ENCODE measurements at regions not wholly inside any gene's neighbourhood (a gene's known extent, or its start where the extent isn't known, plus 50 kb on each side); places are given as distances from the start of the nearest gene placed in this dataset.

DNA sequence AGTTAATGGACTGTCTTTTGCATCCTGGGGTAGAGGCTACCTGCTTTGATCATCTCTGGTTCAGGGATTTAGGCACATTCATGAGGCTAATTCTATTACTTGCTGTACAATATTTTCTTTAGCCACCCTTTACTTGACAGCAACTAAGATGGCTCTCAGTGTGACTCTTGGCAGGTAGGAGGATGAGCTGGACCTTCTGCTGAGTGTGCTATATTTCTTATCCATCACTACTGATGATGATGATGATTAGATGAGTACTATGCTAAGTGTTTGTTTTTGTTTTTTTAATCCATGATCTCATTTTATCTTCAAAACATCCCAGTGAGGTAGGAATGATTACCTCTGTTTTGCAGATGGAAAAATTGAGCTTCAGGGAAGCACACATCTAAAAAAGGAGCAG, 152.8 kb upstream of the WSCD2 start:
- no peaks in the 10 kb centered on the region for H3K4me1 Mint-ChIP-seq
- H3K27ac Mint-ChIP-seq: no peak overlapping the region
- no peak for ATAC-seq (ENCODE audit: low read depth)
- peaks cover 3% of the 10 kb centered on the region for H3K9me3 Mint-ChIP-seq
- DNase-seq (ENCODE audit: low spot score in 2 of 2): no peak
- H3K4me3 Mint-ChIP-seq: no peak overlapping the region
- H3K36me3 Mint-ChIP-seq: peaks cover 2% of the 10 kb centered on the region
- H3K27me3 Mint-ChIP-seq: peaks cover 13% of the 10 kb centered on the region

DNA sequence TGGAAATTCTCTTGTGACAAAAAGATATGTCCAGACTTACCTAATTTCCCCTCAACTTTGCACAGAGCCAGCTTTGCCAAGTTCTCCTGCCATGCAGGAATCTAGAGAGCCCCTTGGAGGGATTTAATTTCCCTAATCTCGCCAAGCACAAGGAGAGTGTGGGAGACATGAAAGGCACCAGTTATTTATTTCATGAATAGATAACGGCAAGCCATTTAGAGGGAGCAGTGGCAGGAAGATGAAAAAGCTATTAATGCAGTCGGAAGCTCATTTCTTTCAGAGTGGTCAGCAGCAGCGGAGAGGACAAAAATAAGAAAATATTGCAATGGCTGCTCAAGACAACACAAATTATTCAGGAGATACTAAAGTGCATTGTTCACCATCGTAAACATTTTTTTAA, 150.9 kb upstream of the WSCD2 start:
- Mint-ChIP-seq H3K27ac (no peak overlapping the region), H3K4me3 (no peak overlapping the region), H3K9me3 (peaks cover 3% of the 10 kb centered on the region), H3K27me3 (peaks cover 18% of the 10 kb centered on the region), H3K4me1 (no peaks in the 10 kb centered on the region), H3K36me3 (peaks cover 2% of the 10 kb centered on the region)
- DNase-seq (ENCODE audit: low spot score in 2 of 2): no peak
- no peak for ATAC-seq (ENCODE audit: low read depth)

- peaks cover 3% of the 10 kb centered on the region for H3K9me3 Mint-ChIP-seq
- H3K27ac Mint-ChIP-seq: no peak overlapping the region
- ATAC-seq (ENCODE audit: low read depth) (no peak), DNase-seq (ENCODE audit: low spot score in 2 of 2) (no peak)
- H3K36me3 Mint-ChIP-seq: peaks cover 2% of the 10 kb centered on the region
- no peaks in the 10 kb centered on the region for H3K4me1 Mint-ChIP-seq
- H3K27me3 Mint-ChIP-seq: peaks cover 18% of the 10 kb centered on the region
- no peak overlapping the region for H3K4me3 Mint-ChIP-seq
Measured at GRCh38 chr12:107978641-107979040, 150.4 kb upstream of the WSCD2 start.

GRCh38 chr12:107983756-107984472, 145.2 kb upstream of the WSCD2 start:
- DNase-seq (ENCODE audit: low spot score in 2 of 2): no peak
- Mint-ChIP-seq H3K27ac (no peak overlapping the region), H3K4me3 (no peak overlapping the region), H3K27me3 (peaks cover 18% of the 10 kb centered on the region), H3K36me3 (no peaks in the 10 kb centered on the region), H3K9me3 (no peaks in the 10 kb centered on the region), H3K4me1 (no peaks in the 10 kb centered on the region)
- no peak for ATAC-seq (ENCODE audit: low read depth)

DNA sequence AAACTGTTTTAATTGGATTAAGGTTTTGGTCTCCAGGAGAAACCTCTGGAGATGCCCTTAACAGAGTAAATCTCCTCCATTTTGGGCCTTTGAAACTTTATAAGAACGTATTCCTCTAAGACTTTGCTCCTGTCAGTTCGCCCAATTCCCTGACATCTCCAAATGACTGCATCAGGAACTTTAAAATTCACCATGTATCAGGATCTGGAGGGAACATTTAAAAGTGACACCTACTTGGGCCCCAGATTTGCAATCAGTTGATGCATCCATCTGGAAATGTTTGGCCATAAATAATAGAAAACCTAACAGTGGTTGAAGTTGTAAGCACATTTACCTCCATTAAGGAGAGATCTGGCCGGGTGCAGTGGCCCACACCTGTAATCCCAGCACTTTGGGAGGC, 144.1 kb upstream of the WSCD2 start:
- ATAC-seq (ENCODE audit: low read depth): no peak
- peaks cover 21% of the 10 kb centered on the region for H3K27me3 Mint-ChIP-seq

DNA sequence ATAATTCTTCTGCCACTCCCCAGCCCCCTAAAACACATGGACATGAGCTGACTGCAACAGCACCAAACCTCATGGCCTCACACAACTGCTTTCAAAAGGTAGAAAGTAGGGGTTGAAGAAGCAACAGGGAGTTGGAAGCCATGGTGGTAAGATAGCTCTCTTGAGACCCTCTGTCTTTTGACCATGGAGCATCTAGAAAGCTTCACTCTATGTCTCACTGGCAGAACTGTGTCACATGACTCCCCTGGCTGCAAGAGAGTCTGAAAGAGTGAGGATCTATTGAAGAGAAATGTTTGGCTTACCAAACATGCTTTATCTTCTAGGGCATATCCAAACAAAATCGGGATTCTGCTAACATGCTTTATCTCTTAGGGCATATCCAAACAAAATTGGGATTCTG, 142.9 kb upstream of the WSCD2 start:
- peaks cover 21% of the 10 kb centered on the region for H3K27me3 Mint-ChIP-seq
- no peaks in the 10 kb centered on the region for H3K4me1 Mint-ChIP-seq
- DNase-seq (ENCODE audit: low spot score in 2 of 2) (no peak), ATAC-seq (ENCODE audit: low read depth) (no peak)
- H3K4me3 Mint-ChIP-seq: no peak overlapping the region
- no peaks in the 10 kb centered on the region for H3K36me3 Mint-ChIP-seq
- no peak overlapping the region for H3K27ac Mint-ChIP-seq
- H3K9me3 Mint-ChIP-seq: no peaks in the 10 kb centered on the region

More for the DNA sequence above, 144.1 kb upstream of the WSCD2 start:
- Mint-ChIP-seq H3K9me3 (no peaks in the 10 kb centered on the region), H3K4me3 (no peak overlapping the region), H3K27ac (no peak overlapping the region), H3K36me3 (no peaks in the 10 kb centered on the region), H3K4me1 (no peaks in the 10 kb centered on the region)
- no peak for DNase-seq (ENCODE audit: low spot score in 2 of 2)

DNA sequence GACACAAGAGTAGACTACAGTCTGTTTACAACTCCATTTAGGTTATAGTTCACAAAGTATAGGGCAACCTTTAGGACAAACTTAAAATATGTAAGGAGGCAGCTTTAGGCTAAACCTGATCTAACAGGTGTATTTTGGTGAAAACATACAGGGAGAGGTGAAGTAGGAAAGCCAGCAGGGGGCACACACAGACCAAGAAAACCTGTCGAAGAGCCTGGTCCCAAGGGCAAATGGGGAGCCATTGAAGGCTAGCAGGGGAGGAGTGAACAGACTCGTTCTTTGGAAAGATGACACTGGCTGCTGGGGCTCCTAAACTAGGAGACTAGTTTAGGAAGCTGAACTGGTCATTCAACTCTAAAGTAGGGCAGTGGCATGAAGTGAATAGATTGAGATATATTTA, 138.8 kb upstream of the WSCD2 start:
- Mint-ChIP-seq H3K9me3 (no peaks in the 10 kb centered on the region), H3K4me1 (no peaks in the 10 kb centered on the region), H3K27me3 (peaks cover 9% of the 10 kb centered on the region), H3K36me3 (no peaks in the 10 kb centered on the region), H3K27ac (no peak overlapping the region), H3K4me3 (no peak overlapping the region)
- DNase-seq (ENCODE audit: low spot score in 2 of 2) (peak; percentile 22 to 30), ATAC-seq (ENCODE audit: low read depth) (peak; percentile 67)

GRCh38 chr12:107992029-107992428, 137.1 kb upstream of the WSCD2 start:
- ATAC-seq (ENCODE audit: low read depth) (no peak), DNase-seq (ENCODE audit: low spot score in 2 of 2) (no peak)
- H3K27ac Mint-ChIP-seq: no peak overlapping the region
- H3K9me3 Mint-ChIP-seq: no peaks in the 10 kb centered on the region
- H3K4me1 Mint-ChIP-seq: no peaks in the 10 kb centered on the region
- H3K27me3 Mint-ChIP-seq: peaks cover 9% of the 10 kb centered on the region
- H3K36me3 Mint-ChIP-seq: no peaks in the 10 kb centered on the region
- H3K4me3 Mint-ChIP-seq: no peak overlapping the region

GRCh38 chr12:107992870-107993451, 136.1 kb upstream of the WSCD2 start:
- no peaks in the 10 kb centered on the region for H3K4me1 Mint-ChIP-seq
- no peaks in the 10 kb centered on the region for H3K36me3 Mint-ChIP-seq
- DNase-seq (ENCODE audit: low spot score in 2 of 2) (no peak), ATAC-seq (ENCODE audit: low read depth) (peak; percentile 43)
- no peaks in the 10 kb centered on the region for H3K9me3 Mint-ChIP-seq
- no peak overlapping the region for H3K27ac Mint-ChIP-seq
- no peak overlapping the region for H3K4me3 Mint-ChIP-seq
- peaks cover 10% of the 10 kb centered on the region for H3K27me3 Mint-ChIP-seq

GRCh38 chr12:107998863-107999262, 130.2 kb upstream of the WSCD2 start:
- no peak for ATAC-seq (ENCODE audit: low read depth)
- Mint-ChIP-seq H3K36me3 (no peaks in the 10 kb centered on the region), H3K27ac (no peak overlapping the region), H3K27me3 (peaks cover 13% of the 10 kb centered on the region), H3K9me3 (peaks cover 11% of the 10 kb centered on the region), H3K4me3 (no peak overlapping the region), H3K4me1 (no peaks in the 10 kb centered on the region)
- DNase-seq (ENCODE audit: low spot score in 2 of 2): no peak

GRCh38 chr12:108000111-108000510, 129.0 kb upstream of the WSCD2 start:
- no peak overlapping the region for H3K4me3 Mint-ChIP-seq
- H3K4me1 Mint-ChIP-seq: no peaks in the 10 kb centered on the region
- H3K36me3 Mint-ChIP-seq: no peaks in the 10 kb centered on the region
- H3K27me3 Mint-ChIP-seq: peaks cover 15% of the 10 kb centered on the region
- no peak for DNase-seq (ENCODE audit: low spot score in 2 of 2)
- no peak overlapping the region for H3K27ac Mint-ChIP-seq
- ATAC-seq (ENCODE audit: low read depth): no peak
- peaks cover 11% of the 10 kb centered on the region for H3K9me3 Mint-ChIP-seq

DNA sequence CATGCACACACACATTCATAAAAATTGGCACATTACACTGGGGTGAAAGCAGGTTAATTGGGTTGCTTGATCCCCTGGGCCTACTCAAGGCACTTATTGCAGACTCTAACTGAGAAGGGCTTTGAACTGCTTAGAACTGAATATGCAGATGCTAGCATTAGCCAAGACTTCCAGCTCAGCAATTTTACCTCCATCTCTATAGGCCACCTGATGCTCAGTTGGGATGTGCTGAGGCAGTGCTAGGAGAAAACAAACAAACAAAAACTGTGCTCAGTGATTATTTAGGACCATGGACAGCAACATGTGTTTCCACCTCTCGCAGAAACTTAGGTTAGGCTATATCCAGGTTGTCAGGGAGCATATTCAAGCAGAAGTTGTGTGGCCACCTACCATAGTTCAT, 124.8 kb upstream of the WSCD2 start:
- Mint-ChIP-seq H3K9me3 (peaks cover 1% of the 10 kb centered on the region), H3K36me3 (no peaks in the 10 kb centered on the region), H3K27me3 (peaks cover 10% of the 10 kb centered on the region), H3K4me3 (no peak overlapping the region), H3K4me1 (no peaks in the 10 kb centered on the region), H3K27ac (no peak overlapping the region)
- no peak for ATAC-seq (ENCODE audit: low read depth)
- no peak for DNase-seq (ENCODE audit: low spot score in 2 of 2)

DNA sequence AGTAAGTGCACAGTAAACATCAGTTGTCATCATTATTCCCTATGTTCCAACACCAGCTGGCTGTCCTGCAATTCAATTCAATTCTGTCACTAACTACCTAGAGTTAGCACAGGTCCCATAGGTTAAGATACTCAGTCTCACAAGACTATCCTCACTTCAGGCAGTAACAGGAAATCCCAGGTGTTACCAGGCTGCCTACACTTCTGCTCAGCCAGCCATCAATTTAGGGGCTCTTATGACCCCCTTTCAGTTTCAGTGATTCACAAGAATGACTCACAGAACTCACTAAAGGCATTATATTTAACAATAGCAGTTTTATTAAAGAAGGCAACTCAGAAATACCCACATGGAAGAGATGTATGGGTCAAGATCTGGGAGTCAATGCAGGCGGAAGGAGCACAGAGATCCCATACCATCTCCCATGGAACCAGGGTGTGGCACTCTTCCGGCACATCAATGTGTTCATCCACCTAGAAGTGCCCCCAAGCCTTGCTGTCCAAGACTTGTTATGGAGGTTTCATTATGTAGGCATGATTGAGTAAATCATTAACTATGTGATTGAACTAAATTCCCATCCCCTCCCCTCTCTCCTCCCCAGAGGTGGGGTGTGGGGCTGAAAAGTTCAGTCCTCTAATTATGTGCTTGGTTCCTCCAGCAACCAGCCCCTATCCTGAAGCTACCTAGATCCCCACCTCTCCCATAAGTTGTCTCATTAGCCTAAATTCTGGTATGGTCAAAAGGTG, 120.8 kb upstream of the WSCD2 start:
- Mint-ChIP-seq H3K27ac (no peak overlapping the region), H3K36me3 (no peaks in the 10 kb centered on the region), H3K9me3 (no peaks in the 10 kb centered on the region), H3K4me1 (no peaks in the 10 kb centered on the region), H3K27me3 (peaks cover 3% of the 10 kb centered on the region), H3K4me3 (no peak overlapping the region)
- no peak for ATAC-seq (ENCODE audit: low read depth)
- DNase-seq (ENCODE audit: low spot score in 2 of 2): no peak

DNA sequence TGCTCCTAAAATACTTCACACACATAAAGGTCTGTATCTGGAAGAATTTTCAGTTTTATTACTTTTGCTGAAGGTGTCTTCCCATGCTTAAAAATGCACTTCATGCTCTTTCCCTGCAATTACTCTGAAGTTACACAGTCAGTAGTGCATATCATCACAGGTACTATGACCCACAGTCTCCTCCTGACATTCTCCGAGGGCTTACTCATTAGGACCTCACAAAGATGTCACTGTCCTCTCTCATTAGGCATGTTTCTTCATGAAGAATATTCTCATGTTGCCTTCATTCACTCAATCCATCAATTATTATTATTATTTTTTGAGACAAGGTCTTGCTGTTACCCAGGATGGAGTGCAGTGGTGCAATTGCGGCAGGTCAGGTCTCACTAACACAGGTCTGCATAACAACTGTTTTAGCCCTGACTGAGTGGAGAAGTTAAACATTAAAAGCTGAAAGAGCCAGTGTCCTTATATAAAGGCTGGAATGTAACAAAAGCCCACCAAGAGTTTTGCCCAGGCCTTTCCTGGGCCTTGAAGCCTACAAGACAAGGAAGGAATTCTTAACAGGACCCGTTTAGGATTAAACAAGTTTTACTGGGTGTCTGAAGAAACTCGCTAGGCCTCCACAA, 119.5 kb upstream of the WSCD2 start:
- H3K9me3 Mint-ChIP-seq: no peaks in the 10 kb centered on the region
- DNase-seq (ENCODE audit: low spot score in 2 of 2) (no peak), ATAC-seq (ENCODE audit: low read depth) (no peak)
- no peaks in the 10 kb centered on the region for H3K4me1 Mint-ChIP-seq
- no peak overlapping the region for H3K4me3 Mint-ChIP-seq
- H3K36me3 Mint-ChIP-seq: no peaks in the 10 kb centered on the region
- peaks cover 4% of the 10 kb centered on the region for H3K27me3 Mint-ChIP-seq
- no peak overlapping the region for H3K27ac Mint-ChIP-seq
